PC-3 (cell line): ENCODE measurements at regions not wholly inside any gene's neighbourhood (a gene's known extent, or its start where the extent isn't known, plus 50 kb on each side); places are given as distances from the start of the nearest gene placed in this dataset.

Source experiments
- CTCF ChIP-seq: fragments of 300-600 bp; sonication (generic); conservative IDR thresholded peaks from 2 replicates; pipeline ENCODE4 v1.5.1; 2017; ENCODE audit warnings: antibody characterized with exemption, low read depth, mild to moderate bottlenecking, low read length
- EZH2 ChIP-seq: fragments of 300-600 bp; sonication (generic); IDR thresholded peaks from one replicate; pipeline ENCODE4 v1.6.1; 2017; ENCODE audit warnings: antibody characterized with exemption, mild to moderate bottlenecking, low read length; ENCODE audit not compliant: unreplicated experiment

GRCh38 chr10:121668314-121669027, 70.2 kb upstream of the FGFR2 start:
- TF ChIP-seq CTCF (no peak), EZH2 (no peak)
